HG03571 (cell line): ENCODE measurements at regions not wholly inside any gene's neighbourhood (a gene's known extent, or its start where the extent isn't known, plus 50 kb on each side); places are given as distances from the start of the nearest gene placed in this dataset.

Experiments
- ATAC-seq: cut with Tn5 transposase; IDR thresholded peaks from one replicate; pipeline ENCODE4 v1.9.1; 2021; ENCODE audit not compliant: unreplicated experiment

- no peak for ATAC-seq
These were observed 752.1 kb upstream of the POM121L12 start for GRCh38 chr7:52283335-52283734.

GRCh38 chr7:52273685-52274610, 761.5 kb upstream of the POM121L12 start:
- no peak for ATAC-seq

GRCh38 chr7:52271703-52272102, 763.7 kb upstream of the POM121L12 start:
- no peak for ATAC-seq

- no peak for ATAC-seq
These were observed 765.1 kb upstream of the POM121L12 start for GRCh38 chr7:52270301-52270700.

- no peak for ATAC-seq
These were observed 765.8 kb upstream of the POM121L12 start for GRCh38 chr7:52269669-52270068.

- ATAC-seq = no peak
These were observed 774.4 kb upstream of the POM121L12 start for GRCh38 chr7:52261057-52261456.

GRCh38 chr7:52260046-52260665, 775.3 kb upstream of the POM121L12 start:
- no peak for ATAC-seq

GRCh38 chr7:52257890-52258289, 777.5 kb upstream of the POM121L12 start:
- no peak for ATAC-seq

GRCh38 chr7:52254396-52255010, 780.9 kb upstream of the POM121L12 start:
- no peak for ATAC-seq

GRCh38 chr7:52253953-52254352, 781.5 kb upstream of the POM121L12 start:
- no peak for ATAC-seq

GRCh38 chr7:52249741-52250140, 785.7 kb upstream of the POM121L12 start:
- ATAC-seq = no peak

- ATAC-seq = no peak
These were observed 787.9 kb upstream of the POM121L12 start for GRCh38 chr7:52247518-52247917.

GRCh38 chr7:52243685-52244084, 791.7 kb upstream of the POM121L12 start:
- ATAC-seq = no peak

- no peak for ATAC-seq
These were observed 802.2 kb upstream of the POM121L12 start for GRCh38 chr7:52233248-52233647.

- ATAC-seq = no peak
These were observed 823.5 kb upstream of the POM121L12 start for GRCh38 chr7:52211930-52212329.

GRCh38 chr7:52209614-52210013, 825.8 kb upstream of the POM121L12 start:
- no peak for ATAC-seq

- no peak for ATAC-seq
These were observed 838.2 kb upstream of the POM121L12 start for GRCh38 chr7:52197221-52197620.

- no peak for ATAC-seq
These were observed 839.8 kb upstream of the POM121L12 start for GRCh38 chr7:52195664-52196063.

- no peak for ATAC-seq
These were observed 846.2 kb upstream of the POM121L12 start for GRCh38 chr7:52189153-52189778.

- no peak for ATAC-seq
These were observed 851.3 kb upstream of the POM121L12 start for GRCh38 chr7:52184006-52184703.

- no peak for ATAC-seq
These were observed 855.5 kb upstream of the POM121L12 start for GRCh38 chr7:52179934-52180333.
